GM23338 (cell line): ENCODE measurements at regions not wholly inside any gene's neighbourhood (a gene's known extent, or its start where the extent isn't known, plus 50 kb on each side); places are given as distances from the start of the nearest gene placed in this dataset.

ENCODE experiments used
- ATAC-seq: fragments of 200-7000 bp; cut with Tn5 transposase; 3 replicates; pipeline ENCODE4 v1.9.1; 2020
- DNase-seq: peaks from one replicate; pipeline ENCODE4 v3.0.0-alpha.2; 2015; ENCODE audit warnings: low spot score
- H2AFZ ChIP-seq: fragments of 200-600 bp; sonication (generic); 2 replicates; pipeline ENCODE4 v1.8.0; 2016; ENCODE audit warnings: antibody characterized with exemption, mild to moderate bottlenecking, moderate library complexity
- H3F3A ChIP-seq: fragments of 200-600 bp; sonication (generic); replicated peaks from 2 replicates; pipeline ENCODE4 v1.8.0; 2017; ENCODE audit warnings: antibody characterized with exemption, mixed run types, low read depth
- H3K27ac ChIP-seq: fragments of 200-600 bp; sonication (generic); 2 replicates; pipeline ENCODE4 v1.6.1; 2016; ENCODE audit warnings: low read depth
- H3K27me3 ChIP-seq: fragments of 200-600 bp; sonication (generic); 2 replicates; pipeline ENCODE4 v1.8.0; 2016; ENCODE audit warnings: mild to moderate bottlenecking, mixed run types, moderate library complexity; ENCODE audit not compliant: insufficient read depth
- H3K36me3 ChIP-seq: fragments of 200-600 bp; sonication (generic); 2 replicates; pipeline ENCODE4 v1.8.0; 2016; ENCODE audit warnings: mild to moderate bottlenecking; ENCODE audit not compliant: insufficient read depth
- H3K4me1 ChIP-seq: fragments of 200-600 bp; sonication (generic); 2 replicates; pipeline ENCODE4 v1.8.0; 2016; ENCODE audit warnings: mild to moderate bottlenecking, moderate library complexity; ENCODE audit not compliant: insufficient read depth
- H3K4me2 ChIP-seq: fragments of 200-600 bp; sonication (generic); 2 replicates; pipeline ENCODE4 v1.7.1; 2017; ENCODE audit warnings: mixed run types
- H3K4me3 ChIP-seq: fragments of 200-600 bp; sonication (generic); 2 replicates; pipeline ENCODE4 v1.6.1; 2016; ENCODE audit warnings: mixed run types
- H3K79me2 ChIP-seq: fragments of 200-600 bp; sonication (generic); replicated peaks from 2 replicates; pipeline ENCODE4 v1.8.0; 2017; ENCODE audit warnings: mild to moderate bottlenecking; ENCODE audit not compliant: insufficient read depth
- H3K9me2 ChIP-seq: fragments of 200-600 bp; sonication (generic); 2 replicates; pipeline ENCODE4 v1.8.0; 2017; ENCODE audit not compliant: insufficient read depth
- H4K20me1 ChIP-seq: fragments of 200-600 bp; sonication (generic); replicated peaks from 2 replicates; pipeline ENCODE4 v1.8.0; 2017; ENCODE audit warnings: mild to moderate bottlenecking; ENCODE audit not compliant: insufficient read depth
- H3K27ac Mint-ChIP-seq: 2 replicates; pipeline ENCODE4 v1.8.0; 2020; ENCODE audit warnings: inconsistent platforms, mild to moderate bottlenecking, moderate library complexity, mixed read lengths
- H3K27me3 Mint-ChIP-seq: 3 replicates; pipeline ENCODE4 v1.8.0; 2022; ENCODE audit warnings: low read depth, mild to moderate bottlenecking, moderate library complexity, mixed read lengths, inconsistent platforms; ENCODE audit not compliant: insufficient read depth, poor library complexity
- H3K36me3 Mint-ChIP-seq: 3 replicates; pipeline ENCODE4 v1.8.0; 2021; ENCODE audit warnings: low read depth, mild to moderate bottlenecking, inconsistent platforms, moderate library complexity, mixed read lengths
- H3K4me1 Mint-ChIP-seq: 3 replicates; pipeline ENCODE4 v1.8.0; 2020; ENCODE audit warnings: mild to moderate bottlenecking, inconsistent platforms, mixed read lengths
- H3K4me3 Mint-ChIP-seq: 3 replicates; pipeline ENCODE4 v1.8.0; 2021; ENCODE audit warnings: moderate library complexity, mild to moderate bottlenecking, inconsistent platforms, mixed read lengths
- H3K9me3 Mint-ChIP-seq: 3 replicates; pipeline ENCODE4 v1.8.0; 2020; ENCODE audit warnings: moderate library complexity, mild to moderate bottlenecking, inconsistent platforms, mixed read lengths
- CREB1 ChIP-seq: fragments of 250-450 bp; sonication (Bioruptor Pico); IDR thresholded peaks from 2 replicates; pipeline ENCODE4 v1.5.0; 2020; ENCODE audit warnings: low read depth, mild to moderate bottlenecking, moderate library complexity
- EZH2 ChIP-seq: fragments of 200-600 bp; sonication (generic); IDR thresholded peaks from one replicate; pipeline ENCODE4 v1.8.0; 2017; ENCODE audit warnings: antibody characterized with exemption, mild to moderate bottlenecking, low read depth; ENCODE audit not compliant: unreplicated experiment
- EZH2phosphoT487 ChIP-seq: fragments of 200-600 bp; sonication (generic); IDR thresholded peaks from one replicate; pipeline ENCODE4 v1.8.1; 2018; ENCODE audit warnings: antibody characterized with exemption; ENCODE audit not compliant: unreplicated experiment
- JUNB ChIP-seq: IDR thresholded peaks from one replicate; pipeline ENCODE4 v1.6.1; 2016; ENCODE audit warnings: antibody characterized with exemption; ENCODE audit not compliant: unreplicated experiment
- POLR2AphosphoS5 ChIP-seq: IDR thresholded peaks from 2 replicates; pipeline ENCODE4 v1.6.1; 2016; ENCODE audit warnings: antibody characterized with exemption, low read depth
- REST ChIP-seq: IDR thresholded peaks from one replicate; pipeline ENCODE4 v1.6.1; 2018; ENCODE audit warnings: antibody characterized with exemption; ENCODE audit not compliant: unreplicated experiment
- STAT1 ChIP-seq: IDR thresholded peaks from one replicate; pipeline ENCODE4 v1.6.1; 2016; ENCODE audit warnings: antibody characterized with exemption; ENCODE audit not compliant: unreplicated experiment
- ZNF114 ChIP-seq: fragments of 250-450 bp; sonication (Bioruptor Pico); IDR thresholded peaks from 2 replicates; pipeline ENCODE4 v1.5.0; 2020; ENCODE audit warnings: mild to moderate bottlenecking, moderate library complexity
- TF ChIP-seq, protein P1 (sequence below): IDR thresholded peaks from 2 replicates; pipeline ENCODE4 v1.6.1; 2016; ENCODE audit warnings: antibody characterized with exemption
- TF ChIP-seq, protein P2 (sequence below), 2 experiments: fragments of 200-600 bp in 1 of 2; sonication (generic) in 1 of 2; conservative IDR thresholded peaks; 2 replicates each; pipeline versions ENCODE4 v1.5.1 to v1.6.1; 2016 to 2017; ENCODE audit warnings: antibody characterized with exemption in 2 of 2, low read depth in 2 of 2, mild to moderate bottlenecking in 2 of 2, moderate library complexity in 1 of 2
- TF ChIP-seq, protein P3 (sequence below): fragments of 250-450 bp; sonication (Bioruptor Pico); IDR thresholded peaks from 2 replicates; pipeline ENCODE4 v1.5.0; 2020; ENCODE audit warnings: mild to moderate bottlenecking, moderate library complexity

- no peaks in the 10 kb centered on the region for H3K36me3 ChIP-seq
- no peak overlapping the region for H3K4me3 Mint-ChIP-seq
- no peak overlapping the region for H3K4me2 ChIP-seq
- H3K27me3 ChIP-seq: no peaks in the 10 kb centered on the region
- no peaks in the 10 kb centered on the region for H4K20me1 ChIP-seq
- H3K4me3 ChIP-seq: no peak overlapping the region
- no peaks in the 10 kb centered on the region for H3F3A ChIP-seq
- no peaks in the 10 kb centered on the region for H3K36me3 Mint-ChIP-seq
- DNase-seq (no peak), ATAC-seq (no peak)
- H3K9me3 Mint-ChIP-seq: no peaks in the 10 kb centered on the region
- H3K9me2 ChIP-seq: no peaks in the 10 kb centered on the region
- no peaks in the 10 kb centered on the region; the same call in 2 of the 3 replicates for H3K4me1 Mint-ChIP-seq
- no peaks in the 10 kb centered on the region for H3K79me2 ChIP-seq
- peaks cover under 1% of the 10 kb centered on the region for H3K27me3 Mint-ChIP-seq
- H3K27ac ChIP-seq: no peak overlapping the region
- no peaks in the 10 kb centered on the region for H3K4me1 ChIP-seq
- no peak for TF ChIP-seq POLR2AphosphoS5
- TF ChIP-seq, protein P1, sequence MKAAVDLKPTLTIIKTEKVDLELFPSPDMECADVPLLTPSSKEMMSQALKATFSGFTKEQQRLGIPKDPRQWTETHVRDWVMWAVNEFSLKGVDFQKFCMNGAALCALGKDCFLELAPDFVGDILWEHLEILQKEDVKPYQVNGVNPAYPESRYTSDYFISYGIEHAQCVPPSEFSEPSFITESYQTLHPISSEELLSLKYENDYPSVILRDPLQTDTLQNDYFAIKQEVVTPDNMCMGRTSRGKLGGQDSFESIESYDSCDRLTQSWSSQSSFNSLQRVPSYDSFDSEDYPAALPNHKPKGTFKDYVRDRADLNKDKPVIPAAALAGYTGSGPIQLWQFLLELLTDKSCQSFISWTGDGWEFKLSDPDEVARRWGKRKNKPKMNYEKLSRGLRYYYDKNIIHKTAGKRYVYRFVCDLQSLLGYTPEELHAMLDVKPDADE: no peak
- no peak for TF ChIP-seq STAT1
- no peak for TF ChIP-seq ZNF114 (CRISPR knock-in tag)
- TF ChIP-seq, protein P2, sequence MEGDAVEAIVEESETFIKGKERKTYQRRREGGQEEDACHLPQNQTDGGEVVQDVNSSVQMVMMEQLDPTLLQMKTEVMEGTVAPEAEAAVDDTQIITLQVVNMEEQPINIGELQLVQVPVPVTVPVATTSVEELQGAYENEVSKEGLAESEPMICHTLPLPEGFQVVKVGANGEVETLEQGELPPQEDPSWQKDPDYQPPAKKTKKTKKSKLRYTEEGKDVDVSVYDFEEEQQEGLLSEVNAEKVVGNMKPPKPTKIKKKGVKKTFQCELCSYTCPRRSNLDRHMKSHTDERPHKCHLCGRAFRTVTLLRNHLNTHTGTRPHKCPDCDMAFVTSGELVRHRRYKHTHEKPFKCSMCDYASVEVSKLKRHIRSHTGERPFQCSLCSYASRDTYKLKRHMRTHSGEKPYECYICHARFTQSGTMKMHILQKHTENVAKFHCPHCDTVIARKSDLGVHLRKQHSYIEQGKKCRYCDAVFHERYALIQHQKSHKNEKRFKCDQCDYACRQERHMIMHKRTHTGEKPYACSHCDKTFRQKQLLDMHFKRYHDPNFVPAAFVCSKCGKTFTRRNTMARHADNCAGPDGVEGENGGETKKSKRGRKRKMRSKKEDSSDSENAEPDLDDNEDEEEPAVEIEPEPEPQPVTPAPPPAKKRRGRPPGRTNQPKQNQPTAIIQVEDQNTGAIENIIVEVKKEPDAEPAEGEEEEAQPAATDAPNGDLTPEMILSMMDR (conservative IDR thresholded peaks at IDR 0.05; ENCODE audit: low read depth in 2 of 2): no peak
- TF ChIP-seq JUNB: no peak
- no peak for TF ChIP-seq CREB1 (CRISPR knock-in tag)
- TF ChIP-seq REST: no peak
- TF ChIP-seq EZH2phosphoT487: no peak
- TF ChIP-seq, protein P3, sequence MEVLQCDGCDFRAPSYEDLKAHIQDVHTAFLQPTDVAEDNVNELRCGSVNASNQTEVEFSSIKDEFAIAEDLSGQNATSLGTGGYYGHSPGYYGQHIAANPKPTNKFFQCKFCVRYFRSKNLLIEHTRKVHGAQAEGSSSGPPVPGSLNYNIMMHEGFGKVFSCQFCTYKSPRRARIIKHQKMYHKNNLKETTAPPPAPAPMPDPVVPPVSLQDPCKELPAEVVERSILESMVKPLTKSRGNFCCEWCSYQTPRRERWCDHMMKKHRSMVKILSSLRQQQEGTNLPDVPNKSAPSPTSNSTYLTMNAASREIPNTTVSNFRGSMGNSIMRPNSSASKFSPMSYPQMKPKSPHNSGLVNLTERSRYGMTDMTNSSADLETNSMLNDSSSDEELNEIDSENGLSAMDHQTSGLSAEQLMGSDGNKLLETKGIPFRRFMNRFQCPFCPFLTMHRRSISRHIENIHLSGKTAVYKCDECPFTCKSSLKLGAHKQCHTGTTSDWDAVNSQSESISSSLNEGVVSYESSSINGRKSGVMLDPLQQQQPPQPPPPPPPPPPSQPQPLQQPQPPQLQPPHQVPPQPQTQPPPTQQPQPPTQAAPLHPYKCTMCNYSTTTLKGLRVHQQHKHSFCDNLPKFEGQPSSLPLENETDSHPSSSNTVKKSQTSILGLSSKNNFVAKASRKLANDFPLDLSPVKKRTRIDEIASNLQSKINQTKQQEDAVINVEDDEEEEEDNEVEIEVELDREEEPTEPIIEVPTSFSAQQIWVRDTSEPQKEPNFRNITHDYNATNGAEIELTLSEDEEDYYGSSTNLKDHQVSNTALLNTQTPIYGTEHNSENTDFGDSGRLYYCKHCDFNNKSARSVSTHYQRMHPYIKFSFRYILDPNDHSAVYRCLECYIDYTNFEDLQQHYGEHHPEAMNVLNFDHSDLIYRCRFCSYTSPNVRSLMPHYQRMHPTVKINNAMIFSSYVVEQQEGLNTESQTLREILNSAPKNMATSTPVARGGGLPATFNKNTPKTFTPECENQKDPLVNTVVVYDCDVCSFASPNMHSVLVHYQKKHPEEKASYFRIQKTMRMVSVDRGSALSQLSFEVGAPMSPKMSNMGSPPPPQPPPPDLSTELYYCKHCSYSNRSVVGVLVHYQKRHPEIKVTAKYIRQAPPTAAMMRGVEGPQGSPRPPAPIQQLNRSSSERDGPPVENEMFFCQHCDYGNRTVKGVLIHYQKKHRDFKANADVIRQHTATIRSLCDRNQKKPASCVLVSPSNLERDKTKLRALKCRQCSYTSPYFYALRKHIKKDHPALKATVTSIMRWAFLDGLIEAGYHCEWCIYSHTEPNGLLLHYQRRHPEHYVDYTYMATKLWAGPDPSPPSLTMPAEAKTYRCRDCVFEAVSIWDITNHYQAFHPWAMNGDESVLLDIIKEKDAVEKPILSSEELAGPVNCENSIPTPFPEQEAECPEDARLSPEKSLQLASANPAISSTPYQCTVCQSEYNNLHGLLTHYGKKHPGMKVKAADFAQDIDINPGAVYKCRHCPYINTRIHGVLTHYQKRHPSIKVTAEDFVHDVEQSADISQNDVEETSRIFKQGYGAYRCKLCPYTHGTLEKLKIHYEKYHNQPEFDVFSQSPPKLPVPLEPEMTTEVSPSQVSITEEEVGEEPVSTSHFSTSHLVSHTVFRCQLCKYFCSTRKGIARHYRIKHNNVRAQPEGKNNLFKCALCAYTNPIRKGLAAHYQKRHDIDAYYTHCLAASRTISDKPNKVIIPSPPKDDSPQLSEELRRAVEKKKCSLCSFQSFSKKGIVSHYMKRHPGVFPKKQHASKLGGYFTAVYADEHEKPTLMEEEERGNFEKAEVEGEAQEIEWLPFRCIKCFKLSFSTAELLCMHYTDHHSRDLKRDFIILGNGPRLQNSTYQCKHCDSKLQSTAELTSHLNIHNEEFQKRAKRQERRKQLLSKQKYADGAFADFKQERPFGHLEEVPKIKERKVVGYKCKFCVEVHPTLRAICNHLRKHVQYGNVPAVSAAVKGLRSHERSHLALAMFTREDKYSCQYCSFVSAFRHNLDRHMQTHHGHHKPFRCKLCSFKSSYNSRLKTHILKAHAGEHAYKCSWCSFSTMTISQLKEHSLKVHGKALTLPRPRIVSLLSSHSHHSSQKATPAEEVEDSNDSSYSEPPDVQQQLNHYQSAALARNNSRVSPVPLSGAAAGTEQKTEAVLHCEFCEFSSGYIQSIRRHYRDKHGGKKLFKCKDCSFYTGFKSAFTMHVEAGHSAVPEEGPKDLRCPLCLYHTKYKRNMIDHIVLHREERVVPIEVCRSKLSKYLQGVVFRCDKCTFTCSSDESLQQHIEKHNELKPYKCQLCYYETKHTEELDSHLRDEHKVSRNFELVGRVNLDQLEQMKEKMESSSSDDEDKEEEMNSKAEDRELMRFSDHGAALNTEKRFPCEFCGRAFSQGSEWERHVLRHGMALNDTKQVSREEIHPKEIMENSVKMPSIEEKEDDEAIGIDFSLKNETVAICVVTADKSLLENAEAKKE (CRISPR knock-in tag): no peak
- TF ChIP-seq EZH2: no peak
- H3K27ac Mint-ChIP-seq: no peak overlapping the region
- H2AFZ ChIP-seq: no peak overlapping the region
These were observed 1112.6 kb downstream of the SLC6A15 start for GRCh38 chr12:83800022-83800421.
